GM21526 (cell line): ENCODE measurements at regions not wholly inside any gene's neighbourhood (a gene's known extent, or its start where the extent isn't known, plus 50 kb on each side); places are given as distances from the start of the nearest gene placed in this dataset.

ENCODE experiments used
- ATAC-seq: cut with Tn5 transposase; IDR thresholded peaks from one replicate; pipeline ENCODE4 v1.9.1; 2021; ENCODE audit warnings: moderate library complexity; ENCODE audit not compliant: unreplicated experiment, low FRiP score

GRCh38 chr4:35993606-35994005 is 250.7 kb downstream of the ARAP2 start:
- ATAC-seq: no peak

DNA sequence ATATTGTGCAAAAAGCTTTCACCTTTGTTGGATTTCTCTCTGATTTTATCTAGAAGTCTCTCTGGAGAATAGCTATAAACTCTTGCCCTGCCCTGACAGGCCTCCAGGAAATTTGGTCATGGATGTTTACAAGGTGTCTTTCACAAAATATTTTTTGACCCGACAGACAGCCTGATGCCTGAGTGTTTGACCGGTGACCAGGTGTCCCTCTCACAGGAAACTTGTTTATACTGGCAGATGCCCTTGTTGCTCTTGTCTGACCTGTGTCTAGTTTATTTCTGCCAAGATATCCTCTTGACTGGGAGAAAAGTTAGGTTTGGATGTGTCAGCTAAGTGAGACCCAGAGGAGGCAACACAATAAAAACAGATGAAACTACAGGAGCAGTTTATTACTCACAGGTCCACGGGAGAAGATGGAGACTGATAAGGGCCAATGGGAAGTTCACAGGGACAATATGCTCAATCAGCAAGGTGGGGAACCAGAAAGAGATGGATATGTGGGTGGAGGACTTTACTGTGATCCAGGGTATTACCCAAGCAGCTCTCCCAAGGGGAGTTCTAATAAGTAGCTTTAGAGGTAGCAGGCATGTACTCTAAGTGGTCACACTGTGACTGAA is 243.3 kb downstream of the ARAP2 start:
- ATAC-seq: no peak

DNA sequence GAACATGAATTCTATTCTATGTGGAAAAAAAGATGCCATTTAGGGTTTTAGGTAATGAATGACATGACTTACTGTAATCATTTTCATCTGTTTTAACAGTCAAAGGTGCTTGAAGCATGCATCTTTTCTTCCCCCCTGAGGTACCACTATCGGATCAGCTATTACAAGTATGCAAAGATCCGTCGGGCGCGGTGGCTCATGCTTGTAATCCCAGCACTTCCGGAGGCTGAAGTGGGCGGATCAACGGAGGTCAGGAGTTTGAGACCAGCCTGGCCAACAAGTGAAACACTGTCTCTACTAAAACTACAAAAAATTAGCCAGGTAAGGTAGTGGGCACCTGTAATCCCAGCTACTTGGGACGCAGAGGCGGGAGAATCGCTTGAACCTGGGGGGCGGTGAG is 241.3 kb downstream of the ARAP2 start:
- ATAC-seq: no peak

DNA sequence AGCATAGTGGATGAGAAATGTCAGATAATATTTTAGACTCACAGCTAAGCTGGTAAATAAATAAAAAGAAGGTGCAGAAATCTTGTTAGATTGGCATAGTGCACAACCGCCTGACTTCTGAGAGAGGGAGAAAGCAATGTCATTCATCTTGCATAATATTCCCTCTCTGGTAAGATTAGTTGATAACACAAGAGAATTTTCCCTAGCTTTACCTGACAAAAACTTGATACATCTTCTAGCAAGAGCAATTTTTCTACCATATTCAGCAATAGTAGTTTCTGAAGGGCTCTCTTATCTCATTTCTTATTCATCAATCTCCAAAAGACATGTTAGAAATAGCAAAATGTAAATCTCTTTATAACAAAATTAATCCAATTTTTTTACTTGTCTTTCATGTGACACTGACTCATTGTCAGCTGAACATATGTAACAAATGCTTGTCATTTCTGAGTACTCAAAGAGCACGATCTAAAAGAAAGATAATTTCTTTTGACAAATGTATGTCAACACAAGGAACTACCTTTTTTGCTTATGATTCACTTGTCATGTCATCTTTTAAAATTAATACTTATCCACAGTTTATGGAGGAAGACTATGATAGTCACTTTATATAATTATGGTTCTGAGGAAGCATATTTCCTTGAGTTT is 240.0 kb downstream of the ARAP2 start:
- no peak for ATAC-seq

DNA sequence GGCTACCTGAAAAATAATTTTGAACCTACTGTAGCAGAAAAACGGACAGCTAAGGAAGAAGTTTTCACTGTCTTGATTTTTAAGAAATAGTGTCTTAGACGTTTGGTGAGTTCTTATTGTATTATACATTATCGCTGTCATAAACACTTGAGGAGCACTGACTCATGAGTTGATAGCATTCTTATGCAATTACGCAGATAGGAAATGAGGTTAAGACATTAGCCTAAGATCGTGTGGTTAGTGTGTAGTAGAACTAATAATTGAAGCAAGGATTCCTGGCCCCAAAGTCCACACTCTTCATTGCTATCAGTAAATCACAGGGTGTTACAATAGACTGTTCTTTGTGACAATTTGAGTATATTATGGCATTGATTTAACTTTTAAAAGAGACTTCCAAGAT is 238.1 kb downstream of the ARAP2 start:
- no peak for ATAC-seq

DNA sequence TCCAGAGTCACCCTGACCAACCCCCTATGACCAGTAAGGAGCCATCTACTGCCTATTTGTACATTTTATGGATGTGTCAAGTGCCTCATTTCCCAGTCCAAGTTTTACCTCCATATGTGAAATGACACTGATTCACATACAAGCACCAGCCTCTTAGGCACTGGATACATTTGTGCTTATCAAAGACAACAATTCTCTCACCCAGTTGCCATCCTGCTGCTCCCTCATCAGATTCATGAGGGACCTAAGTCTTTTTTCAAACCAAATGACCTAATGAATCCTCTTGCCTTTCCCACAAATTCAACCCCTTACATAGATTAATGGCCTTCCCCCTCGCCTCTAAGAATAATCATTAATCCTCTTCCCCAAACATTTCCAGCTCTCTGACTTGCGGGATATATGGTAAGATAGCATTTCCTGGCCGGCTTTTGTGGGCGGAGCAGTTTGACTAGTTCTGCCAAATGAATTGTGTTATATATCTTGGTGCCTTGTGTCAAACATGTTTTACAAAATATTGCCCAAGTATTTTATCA is 233.9 kb downstream of the ARAP2 start:
- ATAC-seq: no peak

DNA sequence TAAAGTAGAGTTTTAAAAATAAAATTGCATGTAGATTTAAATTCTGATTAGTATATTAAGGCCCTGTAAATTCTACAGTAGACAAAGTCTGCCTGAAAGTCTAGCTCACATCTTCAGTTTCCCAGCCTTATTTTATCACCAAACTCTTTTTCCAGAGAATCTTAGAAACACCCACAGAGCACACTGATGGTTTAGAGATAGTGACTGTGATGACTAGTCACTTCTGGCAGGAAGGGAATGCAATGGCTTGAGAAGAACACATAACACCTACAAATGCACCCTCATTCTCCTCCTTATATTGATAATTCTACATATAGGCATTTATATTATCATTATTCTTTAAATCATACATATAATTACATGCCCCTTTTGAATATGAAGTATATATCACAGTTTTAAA is 232.9 kb downstream of the ARAP2 start:
- no peak for ATAC-seq

GRCh38 chr4:36012503-36012902 is 231.8 kb downstream of the ARAP2 start:
- ATAC-seq: no peak

DNA sequence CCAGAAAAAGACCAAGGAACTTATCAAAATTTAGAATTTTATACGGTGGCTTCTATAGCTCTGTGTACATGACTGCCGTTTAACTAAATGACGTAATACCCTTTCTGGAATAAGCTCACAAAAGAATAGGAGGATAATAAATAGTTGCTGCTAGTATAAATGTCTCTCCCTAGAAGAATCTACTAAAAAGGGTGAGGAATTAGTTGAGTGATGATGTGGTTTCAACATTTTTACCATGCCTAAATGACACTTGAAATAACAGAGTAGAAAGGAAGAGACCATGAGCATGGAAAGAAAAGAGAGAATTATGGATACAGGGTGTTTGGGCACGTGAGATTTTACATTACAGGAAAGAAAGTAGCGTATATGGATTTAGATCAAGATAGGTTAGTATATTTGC is 231.1 kb downstream of the ARAP2 start:
- ATAC-seq: no peak
